Activated CD4-positive, alpha-beta memory T cell treated with anti-CD3 and anti-CD28 coated beads for 36 hours (primary cell): ENCODE measurements at regions not wholly inside any gene's neighbourhood (a gene's known extent, or its start where the extent isn't known, plus 50 kb on each side); places are given as distances from the start of the nearest gene placed in this dataset.
"Not testable (repeated sequence)": the region's sequence is repeated elsewhere in the genome, so short reads cannot be mapped to it uniquely, and the experiment has no call there.

Experiments
- CTCF ChIA-PET: fragments of 350-600 bp; sonication (Branson Sonifier 250); formaldehyde crosslinking; loops from one replicate; lab custom pipeline; 2021; ENCODE audit warnings: antibody characterized with exemption, inconsistent platforms; lab: Charles Lee
- POLR2A ChIA-PET: fragments of 350-600 bp; sonication (Branson Sonifier 250); formaldehyde crosslinking; loops from one replicate; lab custom pipeline; 2021; ENCODE audit warnings: antibody characterized with exemption; lab: Charles Lee
- DNase-seq: peaks from one replicate; pipeline ENCODE4 v3.0.0-alpha.2; 2020
- H3K27ac Mint-ChIP-seq: one replicate; pipeline ENCODE4 v1.8.0; 2021; ENCODE audit warnings: mixed read lengths
- H3K27me3 Mint-ChIP-seq: one replicate; pipeline ENCODE4 v1.8.0; 2021; ENCODE audit warnings: mixed read lengths
- H3K36me3 Mint-ChIP-seq: one replicate; pipeline ENCODE4 v1.8.0; 2021; ENCODE audit warnings: mixed read lengths
- H3K4me1 Mint-ChIP-seq: one replicate; pipeline ENCODE4 v1.8.0; 2021; ENCODE audit warnings: low read depth, mixed read lengths
- H3K4me3 Mint-ChIP-seq: one replicate; pipeline ENCODE4 v1.8.0; 2021; ENCODE audit warnings: mild to moderate bottlenecking, mixed read lengths
- H3K9me3 Mint-ChIP-seq: one replicate; pipeline ENCODE4 v1.8.0; 2021; ENCODE audit warnings: mixed read lengths
- intact Hi-C: fragments of 100-400 bp; cut with micrococcal nuclease; formaldehyde crosslinking; loops from one replicate; pipeline ENCODE4 v1.15.1; 2023

GRCh38 chr4:126512979-126513378, 1119.8 kb upstream of the INTU start:
- POLR2A ChIA-PET, result no interaction called here
- H3K4me1 Mint-ChIP-seq, result no peaks in the 10 kb centered on the region
- H3K27ac Mint-ChIP-seq, result no peak overlapping the region
- H3K27me3 Mint-ChIP-seq, result no peaks in the 10 kb centered on the region
- CTCF ChIA-PET, result no interaction called here
- no peaks in the 10 kb centered on the region for H3K36me3 Mint-ChIP-seq
- peaks cover 2% of the 10 kb centered on the region for H3K9me3 Mint-ChIP-seq
- no peak for DNase-seq
- H3K4me3 Mint-ChIP-seq, result no peak overlapping the region
- intact Hi-C loops, result no loop called here

GRCh38 chr4:126513596-126513995, 1119.2 kb upstream of the INTU start:
- intact Hi-C loops, result no loop called here
- H3K27me3 Mint-ChIP-seq, result no peaks in the 10 kb centered on the region
- POLR2A ChIA-PET, result no interaction called here
- no peaks in the 10 kb centered on the region for H3K36me3 Mint-ChIP-seq
- H3K9me3 Mint-ChIP-seq, result peaks cover 2% of the 10 kb centered on the region
- CTCF ChIA-PET, result no interaction called here
- DNase-seq, result no peak
- H3K4me3 Mint-ChIP-seq, result no peak overlapping the region
- no peaks in the 10 kb centered on the region for H3K4me1 Mint-ChIP-seq
- no peak overlapping the region for H3K27ac Mint-ChIP-seq

GRCh38 chr4:126520731-126521130, 1112.0 kb upstream of the INTU start:
- no peak for DNase-seq
- H3K27me3 Mint-ChIP-seq, result no peaks in the 10 kb centered on the region
- POLR2A ChIA-PET, result no interaction called here
- CTCF ChIA-PET, result no interaction called here
- H3K27ac Mint-ChIP-seq, result no peak overlapping the region
- no peaks in the 10 kb centered on the region for H3K9me3 Mint-ChIP-seq
- H3K36me3 Mint-ChIP-seq, result no peaks in the 10 kb centered on the region
- H3K4me1 Mint-ChIP-seq, result no peaks in the 10 kb centered on the region
- no peak overlapping the region for H3K4me3 Mint-ChIP-seq
- intact Hi-C loops, result no loop called here

DNA sequence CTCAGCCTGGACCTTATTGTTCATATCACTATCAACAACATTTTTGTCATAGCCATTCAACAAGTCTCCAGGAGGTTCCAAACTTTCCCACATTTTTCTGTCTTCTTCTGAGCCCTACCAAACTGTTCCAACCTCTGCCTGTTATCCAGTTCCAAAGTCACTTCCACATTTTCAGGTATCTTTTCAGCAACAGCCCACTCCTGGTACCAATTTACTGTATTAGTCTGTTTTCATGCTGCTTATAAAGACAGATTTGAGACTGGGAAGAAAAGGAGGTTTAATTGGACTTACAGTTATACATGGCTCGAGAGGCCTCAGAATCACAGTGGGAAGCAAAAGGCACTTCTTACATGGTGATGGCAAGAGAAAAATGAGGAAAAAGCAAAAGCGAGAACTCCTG, 1107.4 kb upstream of the INTU start:
- POLR2A ChIA-PET, H3K4me1 Mint-ChIP-seq, H3K4me3 Mint-ChIP-seq, H3K27ac Mint-ChIP-seq, H3K9me3 Mint-ChIP-seq, H3K27me3 Mint-ChIP-seq, H3K36me3 Mint-ChIP-seq, intact Hi-C loops, CTCF ChIA-PET, DNase-seq: not testable (repeated sequence)

DNA sequence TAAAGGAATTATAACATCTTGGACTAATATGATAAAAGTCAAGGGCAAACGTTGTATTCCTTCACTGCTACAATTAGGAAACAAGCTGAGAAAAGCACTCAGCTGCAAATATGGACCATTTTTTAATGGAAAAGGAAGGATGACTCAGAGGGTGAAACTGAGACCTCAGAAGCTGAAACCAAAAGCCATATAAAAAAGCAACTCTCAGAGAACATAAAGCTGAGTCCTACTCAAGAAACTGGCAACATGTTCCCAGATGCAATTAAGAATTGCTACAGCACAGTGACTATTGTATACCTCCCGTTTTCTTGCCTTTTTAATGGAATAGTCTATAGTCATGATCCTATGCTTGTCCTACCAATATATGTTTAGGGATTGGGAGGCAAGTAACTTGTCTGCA, 1106.4 kb upstream of the INTU start:
- peaks cover 6% of the 10 kb centered on the region for H3K9me3 Mint-ChIP-seq
- H3K27ac Mint-ChIP-seq, result no peak overlapping the region
- intact Hi-C loops, result no loop called here
- CTCF ChIA-PET, result no interaction called here
- H3K4me1 Mint-ChIP-seq, result no peaks in the 10 kb centered on the region
- no peak overlapping the region for H3K4me3 Mint-ChIP-seq
- POLR2A ChIA-PET, result no interaction called here
- no peaks in the 10 kb centered on the region for H3K36me3 Mint-ChIP-seq
- DNase-seq, result no peak
- no peaks in the 10 kb centered on the region for H3K27me3 Mint-ChIP-seq

GRCh38 chr4:126529997-126530396, 1102.8 kb upstream of the INTU start:
- H3K9me3 Mint-ChIP-seq, result peaks cover 6% of the 10 kb centered on the region
- H3K27ac Mint-ChIP-seq, result no peak overlapping the region
- no peak overlapping the region for H3K4me3 Mint-ChIP-seq
- intact Hi-C loops, result no loop called here
- DNase-seq, result no peak
- no peaks in the 10 kb centered on the region for H3K4me1 Mint-ChIP-seq
- H3K27me3 Mint-ChIP-seq, result no peaks in the 10 kb centered on the region
- ChIA-PET CTCF (no interaction called here), POLR2A (no interaction called here)
- no peaks in the 10 kb centered on the region for H3K36me3 Mint-ChIP-seq

DNA sequence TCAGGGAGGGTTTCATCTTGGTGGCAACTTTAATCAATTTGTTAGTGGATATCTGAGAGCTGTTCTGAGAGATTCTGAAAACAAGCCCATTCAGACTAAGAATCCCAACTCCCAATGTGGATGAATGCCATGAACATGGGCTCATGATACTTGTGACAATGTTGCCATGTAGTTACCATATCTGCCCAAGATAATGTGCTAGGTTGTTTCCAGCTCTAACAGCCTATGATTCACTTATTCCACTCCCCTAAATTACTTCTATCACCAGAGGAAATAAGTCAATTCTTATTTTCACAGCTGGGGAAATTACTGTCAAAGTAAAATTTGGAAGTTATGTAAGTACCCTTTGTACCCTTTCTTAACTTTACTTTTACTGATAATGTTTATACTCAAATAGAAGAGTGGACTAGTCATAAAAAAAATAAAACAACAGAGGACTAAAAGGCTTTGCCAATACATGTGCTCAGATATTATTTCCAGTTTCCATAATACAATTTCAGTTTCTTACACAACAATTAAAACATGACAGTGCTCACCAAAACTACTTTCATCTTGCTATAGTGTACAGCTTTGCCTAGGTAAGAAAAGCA, 1101.7 kb upstream of the INTU start:
- no peak for DNase-seq
- Mint-ChIP-seq H3K4me1 (no peaks in the 10 kb centered on the region), H3K36me3 (no peaks in the 10 kb centered on the region), H3K9me3 (peaks cover 6% of the 10 kb centered on the region), H3K27ac (no peak overlapping the region), H3K4me3 (no peak overlapping the region), H3K27me3 (no peaks in the 10 kb centered on the region)
- intact Hi-C loops, result no loop called here
- CTCF ChIA-PET, result interaction anchor here (0.6 kb wide), 1 partner anchor 31 kb away, joined by 3 read pairs; no protein-coding TSS in a partner anchor
- POLR2A ChIA-PET, result no interaction called here

DNA sequence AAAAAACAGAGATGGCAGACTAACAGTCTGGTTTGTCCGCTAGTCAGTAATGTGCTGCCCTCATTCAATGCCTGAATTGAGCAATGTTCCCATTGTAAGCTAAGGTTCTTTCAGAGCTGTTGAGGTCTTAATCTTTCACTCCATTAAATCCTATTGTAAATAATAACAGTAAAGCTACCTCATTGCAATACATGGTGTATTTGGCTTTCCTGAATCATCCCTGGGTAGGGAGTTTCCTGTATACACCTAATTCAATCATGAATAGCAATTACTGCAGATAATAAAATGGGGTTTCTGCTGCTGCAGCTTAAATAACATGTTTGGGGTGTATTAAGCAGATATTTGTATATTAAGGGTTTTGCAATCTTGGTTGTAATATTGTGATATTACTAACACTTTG, 1100.2 kb upstream of the INTU start:
- Mint-ChIP-seq H3K9me3 (peaks cover 1% of the 10 kb centered on the region), H3K4me3 (no peak overlapping the region), H3K27me3 (no peaks in the 10 kb centered on the region), H3K4me1 (no peaks in the 10 kb centered on the region), H3K27ac (no peak overlapping the region), H3K36me3 (no peaks in the 10 kb centered on the region)
- ChIA-PET CTCF (no interaction called here), POLR2A (no interaction called here)
- DNase-seq, result no peak
- intact Hi-C loops, result no loop called here

- no peak for DNase-seq
- Mint-ChIP-seq H3K4me1 (no peaks in the 10 kb centered on the region), H3K27me3 (no peaks in the 10 kb centered on the region), H3K36me3 (no peaks in the 10 kb centered on the region), H3K9me3 (peaks cover under 1% of the 10 kb centered on the region), H3K27ac (no peak overlapping the region), H3K4me3 (no peak overlapping the region)
- POLR2A ChIA-PET, result no interaction called here
- intact Hi-C loops, result no loop called here
- CTCF ChIA-PET, result no interaction called here
Measured at GRCh38 chr4:126533146-126533805, 1099.5 kb upstream of the INTU start.

DNA sequence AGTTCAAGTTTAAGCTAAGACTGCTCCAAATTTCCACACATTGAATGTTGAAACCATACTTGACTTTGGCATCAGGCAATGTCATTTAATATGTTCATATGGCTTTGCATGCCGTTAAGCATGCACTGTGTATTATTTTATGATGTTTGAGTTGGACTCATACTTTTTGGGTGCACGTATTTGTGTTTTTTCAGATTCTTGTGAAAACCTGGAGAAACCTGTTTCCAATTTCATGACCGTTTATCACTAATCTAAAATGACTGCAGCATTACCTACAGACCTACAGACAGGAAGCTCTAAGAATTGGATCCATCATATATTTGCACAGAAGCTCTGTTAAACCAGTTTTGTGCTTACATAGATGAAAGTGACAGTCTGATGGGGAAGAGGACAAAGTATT, 1093.0 kb upstream of the INTU start:
- no peak for DNase-seq
- ChIA-PET POLR2A (no interaction called here), CTCF (no interaction called here)
- H3K36me3 Mint-ChIP-seq, result no peaks in the 10 kb centered on the region
- no peaks in the 10 kb centered on the region for H3K4me1 Mint-ChIP-seq
- no peak overlapping the region for H3K27ac Mint-ChIP-seq
- no peak overlapping the region for H3K4me3 Mint-ChIP-seq
- H3K27me3 Mint-ChIP-seq, result no peaks in the 10 kb centered on the region
- intact Hi-C loops, result no loop called here
- H3K9me3 Mint-ChIP-seq, result no peaks in the 10 kb centered on the region

DNA sequence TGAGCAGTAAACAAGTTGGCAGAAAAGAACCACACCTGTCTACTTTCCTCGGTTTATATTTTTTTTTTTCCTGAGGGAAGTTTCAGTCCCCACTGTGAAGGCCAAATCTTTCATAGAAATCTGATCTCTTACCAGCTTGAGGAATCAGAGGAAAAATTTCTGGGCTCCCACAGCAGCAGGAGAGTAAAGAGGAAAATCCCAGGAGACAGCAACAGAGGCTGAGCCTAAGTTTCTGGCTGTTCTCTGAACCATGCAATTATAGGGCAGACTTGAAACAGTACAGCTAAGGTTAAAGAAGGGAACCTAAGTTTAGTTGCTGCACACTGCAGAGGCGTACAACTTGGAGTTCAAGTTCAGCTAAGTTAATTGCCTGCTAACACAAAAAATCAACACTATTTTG, 1090.9 kb upstream of the INTU start:
- no peaks in the 10 kb centered on the region for H3K36me3 Mint-ChIP-seq
- no peak for DNase-seq
- H3K4me3 Mint-ChIP-seq, result no peak overlapping the region
- intact Hi-C loops, result no loop called here
- ChIA-PET POLR2A (no interaction called here), CTCF (no interaction called here)
- no peaks in the 10 kb centered on the region for H3K27me3 Mint-ChIP-seq
- H3K4me1 Mint-ChIP-seq, result no peaks in the 10 kb centered on the region
- no peak overlapping the region for H3K27ac Mint-ChIP-seq
- H3K9me3 Mint-ChIP-seq, result no peaks in the 10 kb centered on the region

- no peak for DNase-seq
- ChIA-PET CTCF (no interaction called here), POLR2A (no interaction called here)
- Mint-ChIP-seq H3K4me1 (no peaks in the 10 kb centered on the region), H3K27ac (no peak overlapping the region), H3K36me3 (no peaks in the 10 kb centered on the region), H3K9me3 (no peaks in the 10 kb centered on the region), H3K4me3 (no peak overlapping the region), H3K27me3 (no peaks in the 10 kb centered on the region)
- intact Hi-C loops, result no loop called here
Measured at GRCh38 chr4:126544276-126544675, 1088.5 kb upstream of the INTU start.

DNA sequence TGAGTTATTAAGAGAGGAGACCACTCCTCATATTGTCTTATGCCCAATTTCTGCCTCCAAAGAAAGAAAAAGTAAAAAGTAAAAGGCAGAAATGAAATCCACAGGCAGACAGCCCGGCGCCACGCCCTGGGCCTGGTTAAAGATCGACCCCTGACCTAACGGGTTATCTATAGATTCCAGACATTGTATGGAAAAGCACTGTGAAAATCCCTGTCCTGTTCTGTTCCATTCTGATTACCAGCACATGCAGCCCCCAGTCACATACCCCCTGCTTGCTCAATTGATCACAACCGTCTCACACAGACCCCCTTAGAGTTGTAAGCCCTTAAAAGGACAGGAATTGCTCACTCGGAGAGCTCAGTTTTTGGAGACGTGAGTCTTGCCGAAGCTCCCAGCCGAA, 1086.6 kb upstream of the INTU start:
- POLR2A ChIA-PET, H3K4me1 Mint-ChIP-seq, DNase-seq, H3K9me3 Mint-ChIP-seq, intact Hi-C loops, H3K27me3 Mint-ChIP-seq, H3K27ac Mint-ChIP-seq, H3K36me3 Mint-ChIP-seq, CTCF ChIA-PET, H3K4me3 Mint-ChIP-seq: not testable (repeated sequence)
